HEK293 (cell line): ENCODE measurements at regions not wholly inside any gene's neighbourhood (a gene's known extent, or its start where the extent isn't known, plus 50 kb on each side); places are given as distances from the start of the nearest gene placed in this dataset.

ENCODE experiments used
- ATF2 ChIP-seq: fragments of 450-650 bp; formaldehyde crosslinking; IDR thresholded peaks from 2 replicates; pipeline ENCODE4 v1.5.1; 2016; ENCODE audit warnings: missing biosample characterization, missing genetic modification characterization, low read depth
- CTCF ChIP-seq: fragments of 450-650 bp; formaldehyde crosslinking; IDR thresholded peaks from 2 replicates; pipeline ENCODE4 v1.5.1; 2016; ENCODE audit warnings: missing biosample characterization, missing genetic modification characterization
- REST ChIP-seq: fragments of 450-650 bp; formaldehyde crosslinking; IDR thresholded peaks from 2 replicates; pipeline ENCODE4 v1.5.1; 2016; ENCODE audit warnings: missing biosample characterization, missing genetic modification characterization
- ZNF133 ChIP-seq: fragments of 450-650 bp; formaldehyde crosslinking; IDR thresholded peaks from 2 replicates; pipeline ENCODE4 v1.5.1; 2016; ENCODE audit warnings: missing biosample characterization, missing genetic modification characterization
- ZNF596 ChIP-seq: fragments of 450-650 bp; IDR thresholded peaks from 2 replicates; pipeline ENCODE4 v1.5.0; 2018; ENCODE audit warnings: missing biosample characterization, mild to moderate bottlenecking, missing genetic modification characterization, moderate library complexity
- ZNF785 ChIP-seq: fragments of 450-650 bp; formaldehyde crosslinking; IDR thresholded peaks from 2 replicates; pipeline ENCODE4 v1.5.1; 2016; ENCODE audit warnings: missing biosample characterization, missing genetic modification characterization

GRCh38 chr1:177705839-177706238, 264.0 kb downstream of the SEC16B start:
- TF ChIP-seq REST (tag by site-specific recombination) (no peak), ATF2 (tag by site-specific recombination) (no peak), CTCF (tag by site-specific recombination) (no peak), ZNF596 (tag by site-specific recombination) (no peak), ZNF133 (no peak), ZNF785 (no peak)
